Glutamatergic neuron (in vitro differentiated cells): ENCODE measurements at regions not wholly inside any gene's neighbourhood (a gene's known extent, or its start where the extent isn't known, plus 50 kb on each side); places are given as distances from the start of the nearest gene placed in this dataset.
"Not testable (repeated sequence)": the region's sequence is repeated elsewhere in the genome, so short reads cannot be mapped to it uniquely, and the experiment has no call there.

Experiments
- DNase-seq: peaks from one replicate; pipeline ENCODE4 v3.0.0; 2022
- H3K27ac Mint-ChIP-seq: one replicate; pipeline ENCODE4 v1.8.0; 2020; ENCODE audit warnings: mild to moderate bottlenecking, mixed read lengths, inconsistent platforms; ENCODE audit not compliant: unreplicated experiment
- H3K27me3 Mint-ChIP-seq: one replicate; pipeline ENCODE4 v1.8.0; 2020; ENCODE audit warnings: mild to moderate bottlenecking, moderate library complexity, mixed read lengths, inconsistent platforms; ENCODE audit not compliant: unreplicated experiment
- H3K36me3 Mint-ChIP-seq: one replicate; pipeline ENCODE4 v1.8.0; 2020; ENCODE audit warnings: mild to moderate bottlenecking, mixed read lengths, inconsistent platforms; ENCODE audit not compliant: unreplicated experiment
- H3K4me1 Mint-ChIP-seq: one replicate; pipeline ENCODE4 v1.8.0; 2020; ENCODE audit warnings: mild to moderate bottlenecking, low read depth, mixed read lengths, inconsistent platforms; ENCODE audit not compliant: unreplicated experiment
- H3K4me3 Mint-ChIP-seq: one replicate; pipeline ENCODE4 v1.8.0; 2020; ENCODE audit warnings: mild to moderate bottlenecking, mixed read lengths, inconsistent platforms; ENCODE audit not compliant: unreplicated experiment
- H3K9me3 Mint-ChIP-seq: one replicate; pipeline ENCODE4 v1.8.0; 2020; ENCODE audit warnings: mild to moderate bottlenecking, moderate library complexity, mixed read lengths, inconsistent platforms; ENCODE audit not compliant: unreplicated experiment
- CTCF ChIP-seq: fragments of 200-600 bp; sonication (generic); IDR thresholded peaks from one replicate; pipeline ENCODE4 v1.5.0; 2021; ENCODE audit not compliant: partially characterized antibody, unreplicated experiment

- DNase-seq, result no peak
- no peaks in the 10 kb centered on the region for H3K4me1 Mint-ChIP-seq
- H3K27ac Mint-ChIP-seq, result no peak overlapping the region
- H3K27me3 Mint-ChIP-seq, result no peaks in the 10 kb centered on the region
- no peak overlapping the region for H3K4me3 Mint-ChIP-seq
- no peak for TF ChIP-seq CTCF
- H3K9me3 Mint-ChIP-seq, result no peaks in the 10 kb centered on the region
- H3K36me3 Mint-ChIP-seq, result no peaks in the 10 kb centered on the region
Observed at GRCh38 chr12:58750484-58750883, 169.8 kb downstream of the LRIG3 start.

- no peaks in the 10 kb centered on the region for H3K4me1 Mint-ChIP-seq
- H3K27ac Mint-ChIP-seq, result no peak overlapping the region
- TF ChIP-seq CTCF, result no peak
- no peak overlapping the region for H3K4me3 Mint-ChIP-seq
- no peak for DNase-seq
- no peaks in the 10 kb centered on the region for H3K9me3 Mint-ChIP-seq
- no peaks in the 10 kb centered on the region for H3K36me3 Mint-ChIP-seq
- H3K27me3 Mint-ChIP-seq, result no peaks in the 10 kb centered on the region
Observed at GRCh38 chr12:58757422-58757821, 162.9 kb downstream of the LRIG3 start.

- H3K4me3 Mint-ChIP-seq, H3K27me3 Mint-ChIP-seq, H3K4me1 Mint-ChIP-seq: not testable (repeated sequence)
Observed at GRCh38 chr12:58759745-58760144, 160.6 kb downstream of the LRIG3 start.

GRCh38 chr12:58761308-58761707, 159.0 kb downstream of the LRIG3 start:
- no peak for TF ChIP-seq CTCF
- Mint-ChIP-seq H3K4me3 (no peak overlapping the region), H3K27me3 (no peaks in the 10 kb centered on the region), H3K36me3 (no peaks in the 10 kb centered on the region), H3K27ac (no peak overlapping the region), H3K4me1 (no peaks in the 10 kb centered on the region), H3K9me3 (no peaks in the 10 kb centered on the region)
- DNase-seq, result no peak

More at GRCh38 chr12:58759745-58760144, 160.6 kb downstream of the LRIG3 start:
- not testable (repeated sequence) for DNase-seq, H3K9me3 Mint-ChIP-seq, H3K27ac Mint-ChIP-seq, H3K36me3 Mint-ChIP-seq

- DNase-seq, result no peak
- Mint-ChIP-seq H3K27ac (no peak overlapping the region), H3K27me3 (no peaks in the 10 kb centered on the region), H3K4me3 (no peak overlapping the region), H3K9me3 (no peaks in the 10 kb centered on the region), H3K4me1 (no peaks in the 10 kb centered on the region), H3K36me3 (no peaks in the 10 kb centered on the region)
- TF ChIP-seq CTCF, result no peak
Observed at GRCh38 chr12:58764100-58764953, 156.0 kb downstream of the LRIG3 start.
